PC-3 (cell line): ENCODE measurements at regions not wholly inside any gene's neighbourhood (a gene's known extent, or its start where the extent isn't known, plus 50 kb on each side); places are given as distances from the start of the nearest gene placed in this dataset.

Source experiments
- EZH2 ChIP-seq: fragments of 300-600 bp; sonication (generic); IDR thresholded peaks from one replicate; pipeline ENCODE4 v1.6.1; 2017; ENCODE audit warnings: antibody characterized with exemption, mild to moderate bottlenecking, low read length; ENCODE audit not compliant: unreplicated experiment
- TF ChIP-seq, protein P1 (sequence below): fragments of 300-600 bp; sonication (generic); conservative IDR thresholded peaks from 2 replicates; pipeline ENCODE4 v1.5.1; 2017; ENCODE audit warnings: antibody characterized with exemption, low read depth, mild to moderate bottlenecking, low read length

DNA sequence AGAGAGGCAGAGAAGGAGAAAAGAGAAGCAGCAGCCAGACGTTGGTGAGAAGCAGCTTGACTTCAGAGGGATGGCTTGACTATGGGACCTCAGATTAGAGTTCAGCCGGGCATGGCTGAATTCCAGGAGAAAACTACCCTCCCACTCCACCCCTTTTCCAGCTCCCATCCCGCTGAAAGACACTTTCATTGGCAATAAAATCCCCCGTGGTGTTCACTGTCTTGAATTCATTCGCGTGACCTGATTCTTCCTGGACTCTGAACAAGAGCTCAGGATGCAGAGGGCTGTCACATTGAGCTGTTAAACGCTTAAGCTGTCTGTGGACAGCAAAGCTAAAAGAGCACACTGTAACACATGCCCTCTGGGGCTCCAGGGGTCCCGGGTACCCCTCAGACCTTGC lies 1575.3 kb upstream of the AGA start:
- no peak for TF ChIP-seq EZH2
- TF ChIP-seq, protein P1, sequence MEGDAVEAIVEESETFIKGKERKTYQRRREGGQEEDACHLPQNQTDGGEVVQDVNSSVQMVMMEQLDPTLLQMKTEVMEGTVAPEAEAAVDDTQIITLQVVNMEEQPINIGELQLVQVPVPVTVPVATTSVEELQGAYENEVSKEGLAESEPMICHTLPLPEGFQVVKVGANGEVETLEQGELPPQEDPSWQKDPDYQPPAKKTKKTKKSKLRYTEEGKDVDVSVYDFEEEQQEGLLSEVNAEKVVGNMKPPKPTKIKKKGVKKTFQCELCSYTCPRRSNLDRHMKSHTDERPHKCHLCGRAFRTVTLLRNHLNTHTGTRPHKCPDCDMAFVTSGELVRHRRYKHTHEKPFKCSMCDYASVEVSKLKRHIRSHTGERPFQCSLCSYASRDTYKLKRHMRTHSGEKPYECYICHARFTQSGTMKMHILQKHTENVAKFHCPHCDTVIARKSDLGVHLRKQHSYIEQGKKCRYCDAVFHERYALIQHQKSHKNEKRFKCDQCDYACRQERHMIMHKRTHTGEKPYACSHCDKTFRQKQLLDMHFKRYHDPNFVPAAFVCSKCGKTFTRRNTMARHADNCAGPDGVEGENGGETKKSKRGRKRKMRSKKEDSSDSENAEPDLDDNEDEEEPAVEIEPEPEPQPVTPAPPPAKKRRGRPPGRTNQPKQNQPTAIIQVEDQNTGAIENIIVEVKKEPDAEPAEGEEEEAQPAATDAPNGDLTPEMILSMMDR, result no peak
